Activated T-helper 9 cell treated with anti-CD3 and anti-CD28 coated beads, Interleukin-2, amount 50 U/mL, for 16 hours (primary cell): ENCODE measurements at regions not wholly inside any gene's neighbourhood (a gene's known extent, or its start where the extent isn't known, plus 50 kb on each side); places are given as distances from the start of the nearest gene placed in this dataset.

Experiments
- DNase-seq: peaks from one replicate; pipeline ENCODE4 v3.0.0-alpha.2; 2020; ENCODE audit warnings: low read depth

GRCh38 chr5:174191076-174191475 lies 145.6 kb downstream of the NSG2 start:
- no peak for DNase-seq

- DNase-seq, result no peak
Observed at GRCh38 chr5:174191850-174192655, 146.5 kb downstream of the NSG2 start.

- DNase-seq, result no peak
Observed at GRCh38 chr5:174192901-174193300, 147.4 kb downstream of the NSG2 start.

GRCh38 chr5:174195517-174195916 lies 150.0 kb downstream of the NSG2 start:
- DNase-seq, result no peak

- DNase-seq, result no peak
Observed at GRCh38 chr5:174197929-174198328, 152.4 kb downstream of the NSG2 start.

- no peak for DNase-seq
Observed at GRCh38 chr5:174198541-174198940, 153.0 kb downstream of the NSG2 start.

GRCh38 chr5:174202996-174203395 lies 157.5 kb downstream of the NSG2 start:
- no peak for DNase-seq

- no peak for DNase-seq
Observed at GRCh38 chr5:174204535-174205313, 159.2 kb downstream of the NSG2 start.

- DNase-seq, result no peak
Observed at GRCh38 chr5:174205939-174206338, 160.4 kb downstream of the NSG2 start.

GRCh38 chr5:174210596-174211276 lies 165.2 kb downstream of the NSG2 start:
- DNase-seq, result no peak

- no peak for DNase-seq
Observed at GRCh38 chr5:174211277-174211626, 165.7 kb downstream of the NSG2 start.

GRCh38 chr5:174217527-174217926 lies 172.0 kb downstream of the NSG2 start:
- DNase-seq, result no peak

- DNase-seq, result no peak
Observed at GRCh38 chr5:174218162-174218561, 172.7 kb downstream of the NSG2 start.

GRCh38 chr5:174220417-174220816 lies 174.9 kb downstream of the NSG2 start:
- no peak for DNase-seq

- no peak for DNase-seq
Observed at GRCh38 chr5:174221436-174221835, 175.9 kb downstream of the NSG2 start.

- DNase-seq, result no peak
Observed at GRCh38 chr5:174221946-174222345, 176.4 kb downstream of the NSG2 start.

GRCh38 chr5:174222891-174223290 lies 177.4 kb downstream of the NSG2 start:
- no peak for DNase-seq

- no peak for DNase-seq
Observed at GRCh38 chr5:174223355-174223754, 177.8 kb downstream of the NSG2 start.

GRCh38 chr5:174229068-174229467 lies 183.6 kb downstream of the NSG2 start:
- no peak for DNase-seq

GRCh38 chr5:174229514-174230370 lies 184.2 kb downstream of the NSG2 start:
- no peak for DNase-seq

GRCh38 chr5:174231956-174232487 lies 186.5 kb downstream of the NSG2 start:
- no peak for DNase-seq

- no peak for DNase-seq
Observed at GRCh38 chr5:174234388-174234787, 188.9 kb downstream of the NSG2 start.
